Glutamatergic neuron (in vitro differentiated cells): ENCODE measurements at regions not wholly inside any gene's neighbourhood (a gene's known extent, or its start where the extent isn't known, plus 50 kb on each side); places are given as distances from the start of the nearest gene placed in this dataset.

ENCODE experiments used
- DNase-seq: peaks from one replicate; pipeline ENCODE4 v3.0.0; 2022
- H3K27ac Mint-ChIP-seq: one replicate; pipeline ENCODE4 v1.8.0; 2020; ENCODE audit warnings: mild to moderate bottlenecking, mixed read lengths, inconsistent platforms; ENCODE audit not compliant: unreplicated experiment
- H3K27me3 Mint-ChIP-seq: one replicate; pipeline ENCODE4 v1.8.0; 2020; ENCODE audit warnings: mild to moderate bottlenecking, moderate library complexity, mixed read lengths, inconsistent platforms; ENCODE audit not compliant: unreplicated experiment
- H3K36me3 Mint-ChIP-seq: one replicate; pipeline ENCODE4 v1.8.0; 2020; ENCODE audit warnings: mild to moderate bottlenecking, mixed read lengths, inconsistent platforms; ENCODE audit not compliant: unreplicated experiment
- H3K4me1 Mint-ChIP-seq: one replicate; pipeline ENCODE4 v1.8.0; 2020; ENCODE audit warnings: mild to moderate bottlenecking, low read depth, mixed read lengths, inconsistent platforms; ENCODE audit not compliant: unreplicated experiment
- H3K4me3 Mint-ChIP-seq: one replicate; pipeline ENCODE4 v1.8.0; 2020; ENCODE audit warnings: mild to moderate bottlenecking, mixed read lengths, inconsistent platforms; ENCODE audit not compliant: unreplicated experiment
- H3K9me3 Mint-ChIP-seq: one replicate; pipeline ENCODE4 v1.8.0; 2020; ENCODE audit warnings: mild to moderate bottlenecking, moderate library complexity, mixed read lengths, inconsistent platforms; ENCODE audit not compliant: unreplicated experiment
- CTCF ChIP-seq: fragments of 200-600 bp; sonication (generic); IDR thresholded peaks from one replicate; pipeline ENCODE4 v1.5.0; 2021; ENCODE audit not compliant: partially characterized antibody, unreplicated experiment

- no peaks in the 10 kb centered on the region for H3K36me3 Mint-ChIP-seq
- H3K9me3 Mint-ChIP-seq, result no peaks in the 10 kb centered on the region
- no peak for DNase-seq
- H3K27me3 Mint-ChIP-seq, result no peaks in the 10 kb centered on the region
- H3K4me1 Mint-ChIP-seq, result peaks cover under 1% of the 10 kb centered on the region
- TF ChIP-seq CTCF, result no peak
- H3K4me3 Mint-ChIP-seq, result no peak overlapping the region
- no peak overlapping the region for H3K27ac Mint-ChIP-seq
Observed at GRCh38 chr13:74205313-74205690, 71.1 kb upstream of the KLF12 start.

GRCh38 chr13:74204602-74205312 is 70.6 kb upstream of the KLF12 start:
- no peak for DNase-seq
- no peak overlapping the region for H3K4me3 Mint-ChIP-seq
- H3K27ac Mint-ChIP-seq, result no peak overlapping the region
- H3K27me3 Mint-ChIP-seq, result no peaks in the 10 kb centered on the region
- no peaks in the 10 kb centered on the region for H3K4me1 Mint-ChIP-seq
- no peaks in the 10 kb centered on the region for H3K9me3 Mint-ChIP-seq
- TF ChIP-seq CTCF, result no peak
- no peaks in the 10 kb centered on the region for H3K36me3 Mint-ChIP-seq

GRCh38 chr13:74203576-74203975 is 69.4 kb upstream of the KLF12 start:
- Mint-ChIP-seq H3K4me3 (no peak overlapping the region), H3K9me3 (no peaks in the 10 kb centered on the region), H3K4me1 (no peaks in the 10 kb centered on the region), H3K27me3 (no peaks in the 10 kb centered on the region), H3K27ac (no peak overlapping the region), H3K36me3 (no peaks in the 10 kb centered on the region)
- no peak for TF ChIP-seq CTCF
- no peak for DNase-seq

- no peaks in the 10 kb centered on the region for H3K9me3 Mint-ChIP-seq
- H3K4me1 Mint-ChIP-seq, result peaks cover 4% of the 10 kb centered on the region
- DNase-seq, result no peak
- H3K27me3 Mint-ChIP-seq, result no peaks in the 10 kb centered on the region
- no peak overlapping the region for H3K4me3 Mint-ChIP-seq
- H3K27ac Mint-ChIP-seq, result no peak overlapping the region
- TF ChIP-seq CTCF, result no peak
- H3K36me3 Mint-ChIP-seq, result no peaks in the 10 kb centered on the region
Observed at GRCh38 chr13:74202129-74202813, 68.1 kb upstream of the KLF12 start.

DNA sequence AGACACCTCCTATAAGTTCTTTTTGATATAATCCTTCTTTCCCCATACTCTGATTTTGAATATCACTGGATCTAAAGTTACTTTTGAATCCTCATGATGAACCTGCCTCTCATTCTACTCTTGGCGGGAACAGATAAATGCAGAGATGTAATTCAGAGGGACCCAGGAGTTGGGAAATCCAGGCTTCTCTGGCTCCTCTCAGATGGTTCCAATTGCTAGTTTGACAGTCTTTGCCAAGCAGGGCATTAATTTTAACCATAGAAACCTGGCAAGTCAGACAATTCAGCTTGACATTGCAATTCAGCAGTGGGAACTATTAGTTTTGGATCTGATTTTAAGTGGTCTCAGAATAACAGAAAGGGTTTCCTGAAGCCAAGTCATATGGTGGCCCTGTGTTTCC is 67.3 kb upstream of the KLF12 start:
- no peak for TF ChIP-seq CTCF
- no peak for DNase-seq
- Mint-ChIP-seq H3K4me3 (no peak overlapping the region), H3K4me1 (peaks cover 4% of the 10 kb centered on the region), H3K36me3 (no peaks in the 10 kb centered on the region), H3K27ac (no peak overlapping the region), H3K9me3 (no peaks in the 10 kb centered on the region), H3K27me3 (no peaks in the 10 kb centered on the region)
